Breast epithelium (tissue), 4 donors: ENCODE measurements at regions not wholly inside any gene's neighbourhood (a gene's known extent, or its start where the extent isn't known, plus 50 kb on each side); places are given as distances from the start of the nearest gene placed in this dataset.

ENCODE experiments used
- DNase-seq, 2 donors: peaks; one replicate each; pipeline ENCODE4 v3.0.0-alpha.2; 2019; ENCODE audit warnings: low spot score in 2 of 2
- H3K27ac ChIP-seq, 2 donors: fragments of 200-600 bp; sonication (generic) in 1 of 2; one replicate each; pipeline ENCODE4 v1.5.1; 2016 to 2019; ENCODE audit warnings: mild to moderate bottlenecking in 1 of 2
- H3K27me3 ChIP-seq, 2 donors: fragments of 200-600 bp; sonication (generic) in 1 of 2; one replicate each; pipeline versions ENCODE4 v1.5.1 to v1.6.0; 2017 to 2019; ENCODE audit warnings: control low read depth in 1 of 2, mild to moderate bottlenecking in 1 of 2
- H3K36me3 ChIP-seq: fragments of 200-600 bp; one replicate; pipeline ENCODE4 v1.5.1; 2019
- H3K4me1 ChIP-seq, 2 donors: fragments of 200-600 bp; sonication (generic); one replicate each; pipeline ENCODE4 v1.5.1; 2016 to 2019; ENCODE audit warnings: control low read depth in 1 of 2
- H3K4me3 ChIP-seq, 3 donors: fragments of 200-600 bp; sonication (generic); 1 replicate in 2 of 3; 2 replicates in 1 of 3; pipeline ENCODE4 v1.5.1; 2016 to 2019; ENCODE audit warnings: mild to moderate bottlenecking in 3 of 3, moderate library complexity in 2 of 3
- H3K9me3 ChIP-seq, 2 donors: fragments of 200-600 bp; sonication (generic) in 1 of 2; one replicate each; pipeline ENCODE4 v1.5.1; 2016 to 2019; ENCODE audit warnings: control low read depth in 1 of 2
- POLR2A ChIP-seq: fragments of 450-650 bp; IDR thresholded peaks from one replicate; pipeline ENCODE4 v1.6.1; 2016; ENCODE audit warnings: antibody characterized with exemption, mild to moderate bottlenecking, moderate library complexity
- POLR2AphosphoS5 ChIP-seq, 3 donors: sonication (generic); formaldehyde crosslinking; IDR thresholded peaks; one replicate each; pipeline ENCODE4 v1.6.1; 2017; ENCODE audit warnings: antibody characterized with exemption in 3 of 3
- intact Hi-C: fragments of 100-400 bp; cut with DNase I; formaldehyde crosslinking; loops from one replicate; pipeline ENCODE4 v1.15.1; 2023; ENCODE audit warnings: low total_unique reads
- TF ChIP-seq, protein P1 (sequence below), 3 donors: fragments of 450-650 bp; IDR thresholded peaks; one replicate each; pipeline ENCODE4 v1.5.1; 2016 to 2017; ENCODE audit warnings: antibody characterized with exemption in 3 of 3, mild to moderate bottlenecking in 3 of 3, moderate library complexity in 3 of 3

DNA sequence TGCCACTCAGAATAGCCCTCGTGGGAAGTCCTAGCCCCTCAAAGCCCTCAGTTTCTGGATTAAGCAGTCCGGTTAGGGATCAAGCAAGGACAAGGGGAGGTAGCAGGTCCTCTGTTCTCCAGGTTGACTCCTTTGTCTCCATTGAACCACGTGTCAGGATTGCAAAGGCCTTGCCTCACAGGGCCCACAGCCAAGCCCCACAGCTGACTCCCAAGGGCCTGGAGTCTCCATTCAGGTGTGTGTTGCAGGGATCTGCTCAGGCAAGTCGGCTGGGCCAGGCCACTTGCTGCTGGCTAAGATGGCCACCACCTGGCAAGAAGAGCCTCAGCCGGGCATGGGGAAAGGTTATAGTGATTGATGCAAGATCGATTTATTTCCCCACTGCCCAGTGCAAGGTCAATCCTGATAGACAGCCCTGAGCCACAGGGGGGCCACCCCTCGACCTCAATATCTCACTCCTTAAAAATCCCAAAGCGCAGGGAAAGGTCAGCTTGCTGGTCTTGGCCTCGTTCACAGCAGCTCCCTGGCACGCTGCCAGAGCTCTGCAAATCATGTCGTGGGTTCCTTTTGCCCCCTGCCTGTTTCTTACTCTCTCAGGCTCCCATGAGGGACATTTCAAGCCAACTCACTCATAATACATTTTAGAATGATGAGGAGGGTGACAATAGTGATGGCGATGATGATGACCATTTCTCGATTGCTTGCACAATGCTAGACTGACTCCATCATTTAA, 75.9 kb downstream of the EDN3 start:
- H3K9me3 ChIP-seq, result no peaks in the 10 kb centered on the region
- TF ChIP-seq POLR2AphosphoS5 (IDR thresholded peaks at IDR 0.05), result no peak
- TF ChIP-seq POLR2A, result no peak
- TF ChIP-seq, protein P1, sequence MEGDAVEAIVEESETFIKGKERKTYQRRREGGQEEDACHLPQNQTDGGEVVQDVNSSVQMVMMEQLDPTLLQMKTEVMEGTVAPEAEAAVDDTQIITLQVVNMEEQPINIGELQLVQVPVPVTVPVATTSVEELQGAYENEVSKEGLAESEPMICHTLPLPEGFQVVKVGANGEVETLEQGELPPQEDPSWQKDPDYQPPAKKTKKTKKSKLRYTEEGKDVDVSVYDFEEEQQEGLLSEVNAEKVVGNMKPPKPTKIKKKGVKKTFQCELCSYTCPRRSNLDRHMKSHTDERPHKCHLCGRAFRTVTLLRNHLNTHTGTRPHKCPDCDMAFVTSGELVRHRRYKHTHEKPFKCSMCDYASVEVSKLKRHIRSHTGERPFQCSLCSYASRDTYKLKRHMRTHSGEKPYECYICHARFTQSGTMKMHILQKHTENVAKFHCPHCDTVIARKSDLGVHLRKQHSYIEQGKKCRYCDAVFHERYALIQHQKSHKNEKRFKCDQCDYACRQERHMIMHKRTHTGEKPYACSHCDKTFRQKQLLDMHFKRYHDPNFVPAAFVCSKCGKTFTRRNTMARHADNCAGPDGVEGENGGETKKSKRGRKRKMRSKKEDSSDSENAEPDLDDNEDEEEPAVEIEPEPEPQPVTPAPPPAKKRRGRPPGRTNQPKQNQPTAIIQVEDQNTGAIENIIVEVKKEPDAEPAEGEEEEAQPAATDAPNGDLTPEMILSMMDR (IDR thresholded peaks at IDR 0.05), result no peak
- no peak overlapping the region for H3K4me3 ChIP-seq
- no peaks in the 10 kb centered on the region for H3K4me1 ChIP-seq
- no peaks in the 10 kb centered on the region for H3K36me3 ChIP-seq
- intact Hi-C loops, result no loop called here
- no peak for DNase-seq
- peak overlapping the region; percentile 72 to 87 for H3K27ac ChIP-seq
- no peaks in the 10 kb centered on the region for H3K27me3 ChIP-seq

DNA sequence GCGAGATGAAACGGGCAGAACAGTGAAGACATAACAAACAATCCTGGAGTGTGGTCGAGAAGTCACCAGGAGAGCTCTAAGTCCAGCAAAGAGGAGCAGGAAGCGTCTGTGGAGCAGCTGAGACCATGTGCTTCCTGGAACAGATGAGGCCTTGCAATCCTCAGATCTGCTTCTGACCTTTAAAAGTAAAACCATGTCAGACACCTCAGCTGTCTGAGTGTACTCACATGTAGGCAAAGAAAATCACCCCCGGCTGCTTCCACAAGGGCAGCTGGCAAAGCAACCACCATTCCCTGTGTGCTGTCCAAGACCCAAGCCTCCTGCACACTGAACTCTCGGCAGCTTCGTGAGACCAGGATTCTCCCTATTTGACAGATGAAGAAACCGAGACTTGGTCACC, 76.6 kb downstream of the EDN3 start:
- TF ChIP-seq POLR2AphosphoS5 (IDR thresholded peaks at IDR 0.05) (no peak), POLR2A (no peak)
- TF ChIP-seq, protein P1 (IDR thresholded peaks at IDR 0.05), result no peak

DNA sequence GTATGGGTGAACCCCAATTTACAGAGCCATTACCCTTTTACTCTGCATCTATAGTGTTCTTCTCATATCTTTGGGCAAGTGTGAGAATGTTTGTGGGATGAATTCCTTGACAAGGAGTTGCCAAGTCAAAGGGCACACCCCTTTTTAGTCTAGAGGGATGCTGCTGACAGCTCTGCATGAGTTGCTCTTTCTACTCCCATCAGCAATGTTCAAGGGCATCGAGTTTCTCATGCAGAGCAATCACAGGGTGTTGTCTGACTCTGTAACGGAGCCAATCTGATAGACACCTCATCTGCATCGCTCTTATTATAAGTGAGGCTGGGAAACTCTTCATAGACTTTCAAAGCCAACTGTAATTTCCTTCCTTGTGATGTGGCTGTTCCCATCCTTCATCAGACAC, 77.4 kb downstream of the EDN3 start:
- Histone ChIP-seq H3K9me3 (no peaks in the 10 kb centered on the region), H3K27me3 (no peaks in the 10 kb centered on the region), H3K36me3 (no peaks in the 10 kb centered on the region), H3K4me3 (no peak overlapping the region), H3K4me1 (no peaks in the 10 kb centered on the region), H3K27ac (no peak overlapping the region)
- DNase-seq, result no peak
- TF ChIP-seq POLR2AphosphoS5 (IDR thresholded peaks at IDR 0.05) (no peak), POLR2A (no peak)
- TF ChIP-seq, protein P1 (IDR thresholded peaks at IDR 0.05), result no peak
- intact Hi-C loops, result no loop called here

More for the DNA sequence above, 76.6 kb downstream of the EDN3 start:
- H3K4me1 ChIP-seq, result no peaks in the 10 kb centered on the region
- DNase-seq, result no peak
- no peaks in the 10 kb centered on the region for H3K27me3 ChIP-seq
- H3K36me3 ChIP-seq, result no peaks in the 10 kb centered on the region
- intact Hi-C loops, result no loop called here
- no peak overlapping the region for H3K4me3 ChIP-seq
- peak overlapping the region in 1 of 2 donors; percentile 87 for H3K27ac ChIP-seq
- H3K9me3 ChIP-seq, result no peaks in the 10 kb centered on the region

DNA sequence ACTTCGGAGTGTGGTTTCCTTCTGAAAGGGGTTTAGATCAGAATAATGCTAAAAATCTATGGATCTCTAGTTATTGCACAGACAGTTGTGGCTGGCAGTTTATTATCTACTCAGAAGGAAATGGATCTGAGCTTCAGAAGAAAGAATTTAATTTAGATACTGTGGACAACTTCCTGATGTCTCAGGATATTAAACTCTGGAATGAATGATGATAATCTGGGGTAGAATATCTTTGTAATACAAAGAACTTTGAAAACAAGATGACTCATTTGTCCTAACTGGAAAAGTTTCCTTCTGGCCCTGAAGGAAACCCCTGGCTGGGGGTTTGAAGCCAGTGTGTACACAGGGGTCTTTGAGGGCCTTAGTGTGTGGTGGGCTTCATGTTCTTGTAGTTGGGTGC, 78.0 kb downstream of the EDN3 start:
- DNase-seq, result no peak
- intact Hi-C loops, result no loop called here
- Histone ChIP-seq H3K27me3 (no peaks in the 10 kb centered on the region), H3K36me3 (no peaks in the 10 kb centered on the region), H3K4me3 (no peak overlapping the region), H3K9me3 (no peaks in the 10 kb centered on the region), H3K4me1 (no peaks in the 10 kb centered on the region), H3K27ac (no peak overlapping the region)
- TF ChIP-seq POLR2A (no peak), POLR2AphosphoS5 (IDR thresholded peaks at IDR 0.05) (no peak)
- TF ChIP-seq, protein P1 (IDR thresholded peaks at IDR 0.05), result no peak

DNA sequence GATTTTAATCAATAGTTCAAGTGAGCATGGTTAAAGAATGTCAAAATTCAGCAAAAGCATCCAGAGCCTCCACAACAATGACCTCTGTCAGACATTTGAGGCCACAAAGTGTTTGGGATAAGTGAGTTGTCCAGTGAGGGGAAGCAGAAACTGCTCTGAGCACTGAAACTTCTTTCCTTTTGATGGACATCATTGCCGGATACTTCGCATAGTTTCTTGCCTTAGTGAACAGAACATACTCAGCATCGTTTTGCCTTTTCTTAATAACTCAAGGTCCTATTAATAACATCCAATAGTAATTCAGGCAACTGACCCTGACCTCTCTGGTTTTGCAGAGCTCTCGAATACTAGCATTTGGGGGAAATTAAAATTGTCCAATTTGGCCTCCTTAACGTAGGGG, 78.6 kb downstream of the EDN3 start:
- Histone ChIP-seq H3K4me1 (no peaks in the 10 kb centered on the region), H3K27ac (no peak overlapping the region), H3K4me3 (no peak overlapping the region), H3K27me3 (no peaks in the 10 kb centered on the region), H3K36me3 (no peaks in the 10 kb centered on the region), H3K9me3 (no peaks in the 10 kb centered on the region)
- intact Hi-C loops, result no loop called here
- DNase-seq, result no peak
- TF ChIP-seq POLR2AphosphoS5 (IDR thresholded peaks at IDR 0.05) (no peak), POLR2A (no peak)
- TF ChIP-seq, protein P1 (IDR thresholded peaks at IDR 0.05), result no peak
